ENCODE measurements at regions not wholly inside any gene's neighbourhood (a gene's known extent, or its start where the extent isn't known, plus 50 kb on each side); places are given as distances from the start of the nearest gene placed in this dataset.

DNA sequence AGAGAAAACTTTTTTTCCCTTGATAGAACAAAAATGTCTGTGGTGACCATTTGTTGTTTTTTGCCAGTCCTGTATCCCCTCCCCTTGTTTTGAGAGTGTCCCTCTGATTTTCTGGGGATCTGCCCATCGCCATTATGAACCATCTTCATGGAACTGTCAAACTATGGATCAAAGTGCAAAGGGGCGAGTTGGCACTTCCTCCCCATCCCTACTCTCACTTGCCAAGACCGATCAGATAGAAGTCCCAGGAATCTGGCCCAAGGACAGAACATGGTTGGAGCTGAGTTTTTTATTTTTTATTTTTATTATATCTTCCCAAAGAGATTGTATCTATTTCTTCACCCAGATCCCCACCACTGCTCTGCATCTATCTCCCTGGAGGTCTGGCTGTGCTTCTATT is 221.4 kb downstream of the IKZF2 start:
- TF ChIP-seq NR2F1 (conservative IDR thresholded peaks at IDR 0.05) (no peak), IRF4 (IDR thresholded peaks at IDR 0.05; ENCODE audit: low read depth, low read length) (no peak), RFX5 (IDR thresholded peaks at IDR 0.05; ENCODE audit: low read depth, low read length) (no peak), SUPT20H (IDR thresholded peaks at IDR 0.05; ENCODE audit: borderline replicate concordance, control insufficient read depth, low read depth, low read length) (no peak), PAX5 (IDR thresholded peaks at IDR 0.05; ENCODE audit: borderline replicate concordance, low read depth, low read length) (no peak), HCFC1 (IDR thresholded peaks at IDR 0.05; ENCODE audit: low read length) (no peak), LARP7 (IDR thresholded peaks at IDR 0.05) (no peak)
- TF ChIP-seq, protein P1, sequence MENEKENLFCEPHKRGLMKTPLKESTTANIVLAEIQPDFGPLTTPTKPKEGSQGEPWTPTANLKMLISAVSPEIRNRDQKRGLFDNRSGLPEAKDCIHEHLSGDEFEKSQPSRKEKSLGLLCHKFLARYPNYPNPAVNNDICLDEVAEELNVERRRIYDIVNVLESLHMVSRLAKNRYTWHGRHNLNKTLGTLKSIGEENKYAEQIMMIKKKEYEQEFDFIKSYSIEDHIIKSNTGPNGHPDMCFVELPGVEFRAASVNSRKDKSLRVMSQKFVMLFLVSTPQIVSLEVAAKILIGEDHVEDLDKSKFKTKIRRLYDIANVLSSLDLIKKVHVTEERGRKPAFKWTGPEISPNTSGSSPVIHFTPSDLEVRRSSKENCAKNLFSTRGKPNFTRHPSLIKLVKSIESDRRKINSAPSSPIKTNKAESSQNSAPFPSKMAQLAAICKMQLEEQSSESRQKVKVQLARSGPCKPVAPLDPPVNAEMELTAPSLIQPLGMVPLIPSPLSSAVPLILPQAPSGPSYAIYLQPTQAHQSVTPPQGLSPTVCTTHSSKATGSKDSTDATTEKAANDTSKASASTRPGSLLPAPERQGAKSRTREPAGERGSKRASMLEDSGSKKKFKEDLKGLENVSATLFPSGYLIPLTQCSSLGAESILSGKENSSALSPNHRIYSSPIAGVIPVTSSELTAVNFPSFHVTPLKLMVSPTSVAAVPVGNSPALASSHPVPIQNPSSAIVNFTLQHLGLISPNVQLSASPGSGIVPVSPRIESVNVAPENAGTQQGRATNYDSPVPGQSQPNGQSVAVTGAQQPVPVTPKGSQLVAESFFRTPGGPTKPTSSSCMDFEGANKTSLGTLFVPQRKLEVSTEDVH (IDR thresholded peaks at IDR 0.05; ENCODE audit: low read depth, partially characterized antibody), result no peak
- TF ChIP-seq, protein P2, sequence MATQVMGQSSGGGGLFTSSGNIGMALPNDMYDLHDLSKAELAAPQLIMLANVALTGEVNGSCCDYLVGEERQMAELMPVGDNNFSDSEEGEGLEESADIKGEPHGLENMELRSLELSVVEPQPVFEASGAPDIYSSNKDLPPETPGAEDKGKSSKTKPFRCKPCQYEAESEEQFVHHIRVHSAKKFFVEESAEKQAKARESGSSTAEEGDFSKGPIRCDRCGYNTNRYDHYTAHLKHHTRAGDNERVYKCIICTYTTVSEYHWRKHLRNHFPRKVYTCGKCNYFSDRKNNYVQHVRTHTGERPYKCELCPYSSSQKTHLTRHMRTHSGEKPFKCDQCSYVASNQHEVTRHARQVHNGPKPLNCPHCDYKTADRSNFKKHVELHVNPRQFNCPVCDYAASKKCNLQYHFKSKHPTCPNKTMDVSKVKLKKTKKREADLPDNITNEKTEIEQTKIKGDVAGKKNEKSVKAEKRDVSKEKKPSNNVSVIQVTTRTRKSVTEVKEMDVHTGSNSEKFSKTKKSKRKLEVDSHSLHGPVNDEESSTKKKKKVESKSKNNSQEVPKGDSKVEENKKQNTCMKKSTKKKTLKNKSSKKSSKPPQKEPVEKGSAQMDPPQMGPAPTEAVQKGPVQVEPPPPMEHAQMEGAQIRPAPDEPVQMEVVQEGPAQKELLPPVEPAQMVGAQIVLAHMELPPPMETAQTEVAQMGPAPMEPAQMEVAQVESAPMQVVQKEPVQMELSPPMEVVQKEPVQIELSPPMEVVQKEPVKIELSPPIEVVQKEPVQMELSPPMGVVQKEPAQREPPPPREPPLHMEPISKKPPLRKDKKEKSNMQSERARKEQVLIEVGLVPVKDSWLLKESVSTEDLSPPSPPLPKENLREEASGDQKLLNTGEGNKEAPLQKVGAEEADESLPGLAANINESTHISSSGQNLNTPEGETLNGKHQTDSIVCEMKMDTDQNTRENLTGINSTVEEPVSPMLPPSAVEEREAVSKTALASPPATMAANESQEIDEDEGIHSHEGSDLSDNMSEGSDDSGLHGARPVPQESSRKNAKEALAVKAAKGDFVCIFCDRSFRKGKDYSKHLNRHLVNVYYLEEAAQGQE (IDR thresholded peaks at IDR 0.05; ENCODE audit: low read depth, low read length), result no peak
- no peak overlapping the region for H3K27ac ChIP-seq (ENCODE audit: control insufficient read depth, insufficient read depth)
- no peaks in the 10 kb centered on the region for H4K20me1 ChIP-seq (ENCODE audit: control insufficient read depth, insufficient read depth)
- H2AFZ ChIP-seq (ENCODE audit: control insufficient read depth, low read depth, low read length), result no peak overlapping the region
- DNase-seq (ENCODE audit: low read depth, low spot score) (no peak), ATAC-seq (no peak), FAIRE-seq (no peak)
- intact Hi-C loops (cut with micrococcal nuclease; ENCODE audit: unreplicated experiment), result no loop called here
- no peak overlapping the region for H3K4me2 ChIP-seq (ENCODE audit: control insufficient read depth, insufficient read depth)
- POLR2A ChIA-PET, result interaction anchor here (0.7 kb wide), 1 partner anchor 33 kb away, joined by 3 read pairs; no protein-coding TSS in a partner anchor
- in situ Hi-C loops (cut with MboI), result no loop called here
- no peak overlapping the region for H3K4me3 ChIP-seq
- 98% methylated on average over 3 of the region's 3 CpGs for WGBS (ENCODE audit: insufficient coverage, insufficient replicate concordance, low lambda C conversion rate, missing lambda C conversion rate)
- H3K27me3 ChIP-seq (replicated peaks in 1 of 2; ENCODE audit: control insufficient read depth in 2 of 2, insufficient read depth in 2 of 2, low read length in 1 of 2), result no peaks in the 10 kb centered on the region
- no peaks in the 10 kb centered on the region for H3K79me2 ChIP-seq (ENCODE audit: control insufficient read depth, insufficient read depth, low read length)
- H3K4me1 ChIP-seq (ENCODE audit: control insufficient read depth, insufficient read depth, low read length), result no peaks in the 10 kb centered on the region
- no peaks in the 10 kb centered on the region; the same call in 2 of the 3 replicates for H3K9me3 ChIP-seq (replicated peaks; ENCODE audit: control insufficient read depth, insufficient read depth, low read length)
- no TSS peak for BruUV-seq (replicated peaks)
- no peak overlapping the region for H3K9ac ChIP-seq (ENCODE audit: control insufficient read depth, insufficient read depth, low read length)
- SMC1A ChIA-PET (ENCODE audit: uncharacterized antibody, unreplicated experiment), result no interaction called here
- H3K36me3 ChIP-seq (ENCODE audit: control insufficient read depth in 2 of 2, insufficient read depth in 2 of 2, low read length in 1 of 2), result peaks cover 0 to 3% of the 10 kb centered on the region in 2 experiments; a peak in 1 of 4 replicates
- RAD21 ChIA-PET (ENCODE audit: unreplicated experiment), result no interaction called here
- CTCF ChIA-PET, result interaction anchor here (1.0 kb wide), 1 partner anchor 39 kb away, joined by 5 read pairs; no protein-coding TSS in a partner anchor

All from GM12878 (cell line).